ENCODE measurements at regions not wholly inside any gene's neighbourhood (a gene's known extent, or its start where the extent isn't known, plus 50 kb on each side); places are given as distances from the start of the nearest gene placed in this dataset.

GRCh38 chr1:29640428-29640785, 404.1 kb downstream of the PTPRU start:
- DNase-seq, result no peak

- no peak for DNase-seq
These were observed 403.6 kb downstream of the PTPRU start for GRCh38 chr1:29639741-29640427.

- no peak for DNase-seq
These were observed 402.9 kb downstream of the PTPRU start for GRCh38 chr1:29639156-29639736.

- no peak for DNase-seq
These were observed 402.0 kb downstream of the PTPRU start for GRCh38 chr1:29638281-29638680.

GRCh38 chr1:29636936-29637335, 400.6 kb downstream of the PTPRU start:
- no peak for DNase-seq

DNA sequence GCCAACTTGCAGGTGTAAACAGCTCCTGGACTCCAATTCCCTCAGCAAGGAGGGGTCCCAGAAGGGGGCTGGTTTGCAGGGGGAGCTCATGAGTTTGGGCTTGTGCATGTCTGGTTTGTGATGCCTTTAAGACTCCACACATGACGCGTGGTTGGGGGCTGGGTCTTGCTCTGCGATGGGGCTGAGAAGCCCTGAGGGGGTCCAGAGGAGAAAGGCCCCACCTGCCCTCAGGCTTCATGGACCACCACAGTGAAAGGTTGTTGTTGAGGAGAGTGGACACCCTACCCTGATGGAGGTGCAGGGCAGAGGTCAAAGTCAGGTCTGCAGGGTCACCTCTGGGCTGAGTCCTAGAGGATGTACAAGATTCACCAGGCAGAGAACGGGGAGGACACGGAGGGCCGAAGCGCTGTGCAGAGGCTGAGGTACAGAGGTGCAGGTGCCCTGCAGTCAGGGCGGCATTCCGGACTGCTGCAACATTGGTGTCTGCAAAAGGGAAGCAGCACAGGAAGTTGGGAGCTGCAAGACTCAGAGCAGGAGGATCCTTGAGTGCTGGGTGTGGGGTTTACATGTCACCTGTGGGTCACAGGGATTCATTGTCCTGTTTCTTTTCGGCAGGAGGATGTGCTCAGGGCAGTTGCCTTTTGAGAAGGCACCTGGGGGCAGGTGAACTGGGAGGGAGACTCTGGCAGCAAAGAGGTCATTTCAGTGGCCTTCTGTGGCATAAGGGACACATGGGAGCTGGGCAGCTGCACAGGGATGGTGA, 399.4 kb downstream of the PTPRU start:
- no peak for DNase-seq

GRCh38 chr1:29634746-29635335, 398.5 kb downstream of the PTPRU start:
- DNase-seq, result no peak

GRCh38 chr1:29634324-29634723, 398.0 kb downstream of the PTPRU start:
- DNase-seq, result no peak

- DNase-seq, result no peak
These were observed 397.4 kb downstream of the PTPRU start for GRCh38 chr1:29633771-29634170.

DNA sequence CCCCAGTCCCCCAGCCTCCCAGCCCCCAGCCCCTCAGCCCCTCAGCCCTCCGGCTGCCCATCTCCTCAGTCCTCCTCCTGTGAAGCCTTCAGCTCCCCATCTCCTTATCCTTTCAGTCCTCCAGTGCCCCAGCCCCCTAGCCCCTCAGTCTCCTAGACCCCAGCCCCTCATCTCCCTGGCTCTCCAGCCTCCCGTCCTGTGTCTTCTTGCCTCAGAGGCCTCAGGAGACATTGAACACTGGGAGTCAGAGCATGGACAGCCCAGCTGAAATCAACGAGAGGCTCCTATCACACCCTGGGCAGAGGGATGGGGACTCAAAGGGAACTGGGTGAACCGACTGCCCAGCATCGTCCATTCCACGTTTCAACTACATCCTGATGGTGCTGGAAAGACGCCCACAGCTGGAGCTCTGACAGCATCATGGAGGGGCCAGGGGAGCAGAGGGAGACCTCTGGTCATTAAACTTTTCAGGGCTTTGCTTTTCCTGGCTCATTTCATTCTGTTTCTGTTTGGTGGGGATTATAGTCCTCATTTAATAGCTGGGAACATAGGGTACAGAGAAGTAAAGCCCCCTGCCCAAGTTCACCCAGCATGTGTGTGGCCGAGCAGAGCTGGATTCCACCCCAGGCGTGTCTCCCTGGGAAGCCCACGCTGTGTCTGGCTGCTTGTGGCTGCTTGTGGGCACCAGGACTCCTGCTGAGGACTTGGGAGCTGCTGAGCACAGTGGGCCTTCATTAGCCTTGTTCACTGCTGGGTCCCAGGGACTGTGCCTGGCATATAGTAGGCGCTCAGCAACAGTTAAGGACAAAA, 396.7 kb downstream of the PTPRU start:
- no peak for DNase-seq

DNA sequence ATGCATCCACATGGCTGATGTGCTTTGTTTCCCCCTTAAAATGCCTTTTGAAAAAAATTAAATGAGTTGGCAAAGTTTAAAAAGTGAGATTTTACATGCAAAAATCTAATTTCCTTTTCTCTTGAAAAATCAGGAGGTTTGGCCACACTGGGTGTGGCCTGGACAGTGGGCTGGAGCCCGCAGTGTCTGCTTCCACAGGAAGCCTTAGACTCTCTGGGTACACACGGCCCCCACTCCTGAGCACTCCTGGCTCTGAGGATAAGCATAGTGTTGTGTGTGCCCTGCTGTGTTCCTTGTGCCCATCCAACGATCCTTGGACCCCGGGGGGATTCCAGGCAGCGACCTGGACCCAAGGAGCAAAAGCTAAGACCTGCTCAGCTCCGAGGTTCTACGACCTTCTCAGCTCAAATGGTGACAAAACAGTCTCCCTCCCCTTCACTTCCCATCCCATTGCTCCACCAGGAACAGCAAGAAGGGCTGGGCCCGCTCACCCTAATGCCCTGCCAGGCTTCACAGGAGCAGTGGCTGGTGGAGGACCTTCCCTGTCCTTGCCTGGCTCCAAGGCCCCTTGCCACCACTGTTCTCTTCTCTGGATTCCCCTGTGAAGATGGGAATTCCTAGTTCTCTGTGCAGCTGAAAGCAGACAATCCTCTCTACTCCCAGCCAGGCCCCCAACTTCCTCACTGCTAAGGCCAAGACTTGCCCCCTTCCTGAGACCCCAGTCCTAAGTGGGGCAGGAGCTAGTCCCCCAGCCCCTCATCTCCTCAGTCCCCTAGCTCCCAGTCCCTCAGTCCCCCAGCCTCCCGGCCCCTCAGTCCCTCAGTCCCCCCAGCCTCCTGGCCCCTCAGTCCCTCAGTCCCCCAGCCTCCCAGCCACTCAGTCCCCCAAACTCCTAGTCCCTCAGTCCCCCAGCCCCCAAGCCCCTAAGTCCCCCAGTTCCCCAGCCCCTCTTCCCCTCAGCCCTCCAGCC, 395.8 kb downstream of the PTPRU start:
- no peak for DNase-seq

DNA sequence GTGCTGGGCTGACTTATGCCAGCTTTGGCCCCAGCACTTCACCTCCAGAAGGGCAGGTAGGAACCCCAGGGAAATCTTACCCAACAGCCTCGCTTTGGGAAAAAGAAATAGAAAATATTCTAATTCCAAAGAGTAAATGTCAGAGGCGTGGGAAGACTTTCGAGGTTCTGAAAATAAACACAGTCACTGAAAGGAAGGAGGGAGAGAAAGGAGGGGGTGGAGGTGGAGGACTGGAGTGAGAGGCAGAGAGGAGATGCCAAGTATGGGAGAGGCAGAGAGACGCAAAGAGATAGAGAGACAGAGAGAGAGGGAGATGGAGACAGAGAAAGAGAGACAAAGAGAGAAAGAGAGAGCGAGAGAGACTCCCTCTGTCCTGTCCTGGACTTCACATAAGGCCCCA, 395.0 kb downstream of the PTPRU start:
- no peak for DNase-seq

- DNase-seq, result no peak
These were observed 394.4 kb downstream of the PTPRU start for GRCh38 chr1:29630756-29631155.

DNA sequence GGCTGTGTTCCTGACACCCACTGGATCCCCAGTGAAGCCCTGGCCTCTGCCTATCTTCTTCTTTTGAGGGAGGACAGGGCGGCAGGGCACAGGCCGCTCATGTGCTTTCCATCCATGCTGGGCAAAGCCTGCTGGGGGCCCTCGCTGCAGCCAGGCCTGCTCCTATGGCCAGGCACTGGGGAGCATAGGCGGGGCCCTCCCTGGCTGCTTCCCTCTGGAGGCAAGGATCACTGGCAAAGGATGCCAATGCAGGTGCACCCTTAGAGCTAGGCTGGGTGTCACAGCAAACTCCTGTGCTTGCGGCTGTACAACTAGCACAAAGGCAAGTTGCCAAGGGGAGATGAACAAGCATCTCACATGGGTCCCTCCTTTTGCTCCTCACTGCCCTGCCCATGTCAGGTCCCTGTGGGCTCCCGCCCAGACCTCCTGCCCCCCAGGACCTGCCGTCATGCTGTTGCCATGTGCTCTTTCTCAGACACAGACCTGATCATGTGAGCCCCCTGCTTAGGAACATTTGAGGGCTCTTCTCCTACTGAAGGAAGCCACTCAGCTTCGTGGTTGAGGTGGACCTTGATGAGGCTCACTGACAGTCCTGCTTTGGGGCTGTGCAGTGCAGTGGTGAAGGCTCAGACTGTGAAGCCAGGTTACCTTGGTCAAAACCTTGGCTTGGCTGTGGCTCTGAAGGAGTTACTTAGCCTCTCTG, 393.6 kb downstream of the PTPRU start:
- no peak for DNase-seq

GRCh38 chr1:29629401-29629800, 393.1 kb downstream of the PTPRU start:
- no peak for DNase-seq

- DNase-seq, result no peak
These were observed 391.9 kb downstream of the PTPRU start for GRCh38 chr1:29628190-29628589.

DNA sequence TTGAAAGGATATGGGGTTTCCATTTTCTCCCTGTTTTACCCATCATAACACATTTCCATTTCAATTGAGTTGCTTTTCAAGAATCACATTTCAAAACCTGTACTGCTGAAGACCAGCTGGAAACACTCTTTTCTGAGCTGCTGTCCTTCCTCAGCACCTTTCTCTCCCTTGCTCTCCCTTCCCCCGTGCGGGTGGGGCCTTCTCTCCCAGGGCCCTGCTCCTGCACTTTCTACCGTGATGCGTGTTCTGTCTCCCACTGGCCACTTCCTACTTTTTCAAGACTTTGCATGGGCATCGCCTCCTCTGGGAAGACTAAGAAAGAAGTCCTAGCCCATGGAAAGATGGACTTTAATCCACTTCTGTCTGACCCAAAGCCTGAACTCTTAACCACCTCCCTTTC, 390.4 kb downstream of the PTPRU start:
- no peak for DNase-seq

DNA sequence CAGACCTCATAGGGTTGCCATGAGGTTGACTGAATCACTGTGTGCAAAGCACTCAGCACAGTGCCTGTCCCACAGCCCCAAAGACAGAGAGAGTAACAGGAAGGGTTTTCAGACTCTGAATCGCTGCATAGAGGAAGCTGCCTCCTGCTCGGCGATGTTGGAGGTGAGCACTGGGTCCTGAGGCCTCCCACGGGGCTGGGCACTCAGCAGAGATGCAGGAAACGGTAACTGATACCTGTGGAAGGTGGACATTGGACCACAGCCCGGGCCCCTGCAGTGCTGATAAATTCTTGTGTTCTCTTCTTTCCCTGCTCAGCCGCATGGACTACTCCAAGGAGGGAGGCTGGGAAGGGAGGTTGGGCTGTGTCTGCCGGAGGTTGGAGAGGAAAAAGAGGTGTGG, 389.7 kb downstream of the PTPRU start:
- DNase-seq, result no peak

DNA sequence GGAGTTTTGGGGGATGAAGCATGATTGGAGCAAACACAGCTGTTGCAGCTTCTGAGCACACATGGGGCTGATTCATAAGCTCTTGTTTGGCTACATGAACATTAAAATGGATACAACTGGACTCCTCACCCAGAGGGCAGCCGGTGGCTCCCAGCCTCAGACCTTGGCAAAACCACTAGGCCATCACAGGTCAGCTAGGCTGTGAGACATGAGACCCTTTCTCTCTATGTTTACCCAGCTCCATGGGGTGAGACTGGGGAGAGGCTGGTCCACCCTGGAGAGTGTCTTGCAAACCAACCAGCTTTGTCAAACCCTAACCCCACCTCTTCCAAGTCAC, 388.7 kb downstream of the PTPRU start:
- no peak for DNase-seq

DNA sequence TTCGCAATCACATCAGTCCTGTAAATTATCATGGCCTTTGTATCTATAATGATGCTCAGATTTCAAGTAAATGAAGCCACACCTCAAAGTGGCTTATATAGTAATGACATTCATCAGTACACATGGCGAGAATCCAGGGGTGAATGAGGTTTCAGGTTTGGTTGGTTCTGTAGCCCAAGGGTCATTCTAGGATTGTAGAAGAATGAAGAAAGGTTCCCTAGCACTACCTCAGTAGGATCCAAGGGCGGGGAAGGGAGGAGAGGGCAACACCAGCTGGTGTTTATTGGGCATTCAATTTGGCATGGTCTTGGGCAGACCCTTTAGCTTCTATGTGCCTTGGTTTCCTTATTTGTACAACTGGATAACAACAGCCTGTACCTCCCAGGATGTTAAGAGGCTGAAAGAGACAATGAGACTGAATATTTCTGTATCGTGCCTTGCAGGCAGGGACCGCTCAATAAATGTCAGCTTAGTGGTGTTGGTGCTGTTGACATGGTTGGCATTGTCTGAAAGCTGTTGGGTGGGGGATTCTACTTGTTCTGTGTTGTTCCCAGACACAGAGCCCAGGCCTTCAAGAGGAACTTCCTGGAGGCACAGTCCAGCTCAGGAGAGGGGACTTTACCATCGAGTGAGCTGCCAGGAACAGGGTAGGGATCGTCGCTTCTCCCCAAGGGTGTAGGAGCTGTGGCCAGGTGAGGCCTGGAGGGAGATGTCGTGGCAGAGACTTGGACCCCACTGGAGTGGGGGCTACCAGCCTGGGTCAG, 388.2 kb downstream of the PTPRU start:
- DNase-seq, result no peak

DNA sequence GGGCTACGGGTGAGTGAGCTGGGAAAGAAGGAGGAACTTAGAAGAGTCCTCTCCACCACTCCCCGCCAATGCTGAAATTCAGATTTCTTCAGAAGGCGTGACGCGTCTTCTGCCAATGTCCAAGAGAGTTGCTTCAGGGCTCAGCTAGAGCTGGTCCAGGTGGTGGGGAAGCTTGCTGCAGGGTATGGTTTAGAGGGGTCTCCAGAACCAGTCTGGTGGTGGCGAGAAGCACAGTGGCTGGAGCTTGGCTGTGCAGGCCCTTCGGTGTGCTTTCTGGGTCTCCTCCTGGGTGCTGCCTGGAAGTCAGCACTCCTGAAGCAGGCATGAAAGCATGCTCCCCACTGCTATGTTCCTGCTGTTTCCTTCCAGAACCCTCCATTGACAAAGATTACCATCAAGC, 387.2 kb downstream of the PTPRU start:
- DNase-seq, result no peak
